Activated T-helper 1 cell treated with anti-CD3 and anti-CD28 coated beads, Interleukin-12 subunit alpha, Interleukin-12 subunit beta, Interleukin-2, Interleukin-4 antibody, amounts not matched to agents 30 ng/mL and 10 ng/mL and 1 ng/mL, durations not matched to agents 14 hours and 24 hours and 36 hours (primary cell): ENCODE measurements at regions not wholly inside any gene's neighbourhood (a gene's known extent, or its start where the extent isn't known, plus 50 kb on each side); places are given as distances from the start of the nearest gene placed in this dataset.
"Not testable (repeated sequence)": the region's sequence is repeated elsewhere in the genome, so short reads cannot be mapped to it uniquely, and the experiment has no call there.

ENCODE experiments used
- DNase-seq: peaks from one replicate; pipeline ENCODE4 v3.0.0; 2021; ENCODE audit warnings: low spot score
- H3K27ac Mint-ChIP-seq: one replicate; pipeline ENCODE4 v1.8.0; 2021; ENCODE audit warnings: mild to moderate bottlenecking, mixed read lengths
- H3K27me3 Mint-ChIP-seq: one replicate; pipeline ENCODE4 v1.8.0; 2022; ENCODE audit warnings: mild to moderate bottlenecking, moderate library complexity, mixed read lengths; ENCODE audit not compliant: insufficient read depth
- H3K36me3 Mint-ChIP-seq: one replicate; pipeline ENCODE4 v1.8.0; 2021; ENCODE audit warnings: low read depth, mixed read lengths
- H3K4me1 Mint-ChIP-seq: one replicate; pipeline ENCODE4 v1.8.0; 2021; ENCODE audit warnings: low read depth, mixed read lengths
- H3K4me3 Mint-ChIP-seq: one replicate; pipeline ENCODE4 v1.8.0; 2021; ENCODE audit warnings: mild to moderate bottlenecking, moderate library complexity, mixed read lengths
- H3K9me3 Mint-ChIP-seq: one replicate; pipeline ENCODE4 v1.8.0; 2021; ENCODE audit warnings: mixed read lengths
- intact Hi-C: fragments of 100-400 bp; cut with micrococcal nuclease; formaldehyde crosslinking; loops from one replicate; pipeline ENCODE4 v1.15.1; 2024

GRCh38 chr20:60170116-60170515 is 211.9 kb downstream of the CDH26 start:
- DNase-seq: no peak

GRCh38 chr20:60171313-60171712 is 213.1 kb downstream of the CDH26 start:
- no peak for DNase-seq
- Mint-ChIP-seq H3K36me3 (no peaks in the 10 kb centered on the region), H3K4me1 (no peaks in the 10 kb centered on the region), H3K27me3 (peaks cover 2% of the 10 kb centered on the region), H3K4me3 (no peak overlapping the region), H3K27ac (no peak overlapping the region), H3K9me3 (no peaks in the 10 kb centered on the region)
- intact Hi-C loops: no loop called here

More at GRCh38 chr20:60170116-60170515, 211.9 kb downstream of the CDH26 start:
- Mint-ChIP-seq H3K4me1 (no peaks in the 10 kb centered on the region), H3K27me3 (no peaks in the 10 kb centered on the region), H3K36me3 (no peaks in the 10 kb centered on the region), H3K27ac (no peak overlapping the region), H3K9me3 (no peaks in the 10 kb centered on the region), H3K4me3 (no peak overlapping the region)
- intact Hi-C loops: no loop called here

- H3K4me1 Mint-ChIP-seq: no peaks in the 10 kb centered on the region
- DNase-seq: no peak
- H3K4me3 Mint-ChIP-seq: no peak overlapping the region
- intact Hi-C loops: no loop called here
- H3K9me3 Mint-ChIP-seq: no peaks in the 10 kb centered on the region
- H3K27ac Mint-ChIP-seq: no peak overlapping the region
- H3K36me3 Mint-ChIP-seq: no peaks in the 10 kb centered on the region
- peaks cover 2% of the 10 kb centered on the region for H3K27me3 Mint-ChIP-seq
Observed at GRCh38 chr20:60171738-60172137, 213.5 kb downstream of the CDH26 start.

GRCh38 chr20:60172346-60172984 is 214.2 kb downstream of the CDH26 start:
- intact Hi-C loops: no loop called here
- H3K27me3 Mint-ChIP-seq: peaks cover 2% of the 10 kb centered on the region
- no peaks in the 10 kb centered on the region for H3K4me1 Mint-ChIP-seq
- H3K4me3 Mint-ChIP-seq: no peak overlapping the region
- H3K36me3 Mint-ChIP-seq: no peaks in the 10 kb centered on the region
- no peak overlapping the region for H3K27ac Mint-ChIP-seq
- no peak for DNase-seq
- H3K9me3 Mint-ChIP-seq: no peaks in the 10 kb centered on the region

- no peak overlapping the region for H3K4me3 Mint-ChIP-seq
- no peak for DNase-seq
- peaks cover 2% of the 10 kb centered on the region for H3K27me3 Mint-ChIP-seq
- H3K9me3 Mint-ChIP-seq: no peaks in the 10 kb centered on the region
- intact Hi-C loops: no loop called here
- no peak overlapping the region for H3K27ac Mint-ChIP-seq
- H3K4me1 Mint-ChIP-seq: no peaks in the 10 kb centered on the region
- H3K36me3 Mint-ChIP-seq: no peaks in the 10 kb centered on the region
Observed at GRCh38 chr20:60177080-60177479, 218.9 kb downstream of the CDH26 start.

- Mint-ChIP-seq H3K27ac (no peak overlapping the region), H3K4me3 (no peak overlapping the region), H3K9me3 (peaks cover 4% of the 10 kb centered on the region), H3K4me1 (no peaks in the 10 kb centered on the region), H3K36me3 (no peaks in the 10 kb centered on the region), H3K27me3 (no peaks in the 10 kb centered on the region)
- no peak for DNase-seq
- intact Hi-C loops: no loop called here
Observed at GRCh38 chr20:60180986-60181385, 222.8 kb downstream of the CDH26 start.

- no peaks in the 10 kb centered on the region for H3K36me3 Mint-ChIP-seq
- DNase-seq: no peak
- no peaks in the 10 kb centered on the region for H3K27me3 Mint-ChIP-seq
- peaks cover 7% of the 10 kb centered on the region for H3K9me3 Mint-ChIP-seq
- H3K4me3 Mint-ChIP-seq: no peak overlapping the region
- H3K27ac Mint-ChIP-seq: no peak overlapping the region
- intact Hi-C loops: no loop called here
- no peaks in the 10 kb centered on the region for H3K4me1 Mint-ChIP-seq
Observed at GRCh38 chr20:60186412-60186811, 228.2 kb downstream of the CDH26 start.

- DNase-seq: no peak
- intact Hi-C loops: no loop called here
- H3K27ac Mint-ChIP-seq: no peak overlapping the region
- peaks cover 7% of the 10 kb centered on the region for H3K9me3 Mint-ChIP-seq
- no peak overlapping the region for H3K4me3 Mint-ChIP-seq
- H3K4me1 Mint-ChIP-seq: no peaks in the 10 kb centered on the region
- H3K36me3 Mint-ChIP-seq: no peaks in the 10 kb centered on the region
- H3K27me3 Mint-ChIP-seq: no peaks in the 10 kb centered on the region
Observed at GRCh38 chr20:60187683-60188082, 229.5 kb downstream of the CDH26 start.

GRCh38 chr20:60191014-60191413 is 232.8 kb downstream of the CDH26 start:
- Mint-ChIP-seq H3K9me3 (peaks cover 3% of the 10 kb centered on the region), H3K36me3 (no peaks in the 10 kb centered on the region), H3K4me1 (no peaks in the 10 kb centered on the region), H3K27ac (no peak overlapping the region), H3K4me3 (no peak overlapping the region), H3K27me3 (no peaks in the 10 kb centered on the region)
- DNase-seq: no peak
- intact Hi-C loops: no loop called here

GRCh38 chr20:60192326-60192725 is 234.1 kb downstream of the CDH26 start:
- H3K27me3 Mint-ChIP-seq: no peaks in the 10 kb centered on the region
- H3K4me1 Mint-ChIP-seq: no peaks in the 10 kb centered on the region
- no peaks in the 10 kb centered on the region for H3K36me3 Mint-ChIP-seq
- peaks cover 5% of the 10 kb centered on the region for H3K9me3 Mint-ChIP-seq
- intact Hi-C loops: no loop called here
- no peak overlapping the region for H3K27ac Mint-ChIP-seq
- no peak overlapping the region for H3K4me3 Mint-ChIP-seq
- no peak for DNase-seq

GRCh38 chr20:60199132-60199531 is 240.9 kb downstream of the CDH26 start:
- H3K9me3 Mint-ChIP-seq: peaks cover 10% of the 10 kb centered on the region
- DNase-seq, H3K4me3 Mint-ChIP-seq, H3K4me1 Mint-ChIP-seq, intact Hi-C loops, H3K36me3 Mint-ChIP-seq, H3K27me3 Mint-ChIP-seq, H3K27ac Mint-ChIP-seq: not testable (repeated sequence)

GRCh38 chr20:60199866-60200265 is 241.6 kb downstream of the CDH26 start:
- H3K4me3 Mint-ChIP-seq: no peak overlapping the region
- H3K27me3 Mint-ChIP-seq: no peaks in the 10 kb centered on the region
- no peak overlapping the region for H3K27ac Mint-ChIP-seq
- no peaks in the 10 kb centered on the region for H3K36me3 Mint-ChIP-seq
- peaks cover 10% of the 10 kb centered on the region for H3K9me3 Mint-ChIP-seq
- no peak for DNase-seq
- intact Hi-C loops: no loop called here
- H3K4me1 Mint-ChIP-seq: peaks cover 7% of the 10 kb centered on the region

- Mint-ChIP-seq H3K27ac (no peak overlapping the region), H3K27me3 (no peaks in the 10 kb centered on the region)
- intact Hi-C loops: no loop called here
Observed at GRCh38 chr20:60200305-60200918, 242.2 kb downstream of the CDH26 start.

More at GRCh38 chr20:60200305-60200918, 242.2 kb downstream of the CDH26 start:
- no peaks in the 10 kb centered on the region for H3K36me3 Mint-ChIP-seq
- peaks cover 10% of the 10 kb centered on the region for H3K9me3 Mint-ChIP-seq
- H3K4me3 Mint-ChIP-seq: no peak overlapping the region
- no peak for DNase-seq
- peaks cover 7% of the 10 kb centered on the region for H3K4me1 Mint-ChIP-seq
